ENCODE measurements at regions not wholly inside any gene's neighbourhood (a gene's known extent, or its start where the extent isn't known, plus 50 kb on each side); places are given as distances from the start of the nearest gene placed in this dataset.

- TF ChIP-seq POLR2A (IDR thresholded peaks at IDR 0.05): no peak
- TF ChIP-seq CTCF (IDR thresholded peaks at IDR 0.05): no peak
Measured at GRCh38 chr1:4144349-4144971, 244.4 kb upstream of the C1orf174 start.
